ENCODE measurements at regions not wholly inside any gene's neighbourhood (a gene's known extent, or its start where the extent isn't known, plus 50 kb on each side); places are given as distances from the start of the nearest gene placed in this dataset.

GRCh38 chr13:106001443-106001842, 534.0 kb downstream of the EFNB2 start:
- Histone ChIP-seq H4K20me1 (ENCODE audit: insufficient read depth) (no peaks in the 10 kb centered on the region), H3K36me3 (ENCODE audit: insufficient read depth) (no peaks in the 10 kb centered on the region), H3K27me3 (ENCODE audit: insufficient read depth, low read depth) (no peaks in the 10 kb centered on the region), H3K4me2 (no peak overlapping the region), H3K4me3 (IDR thresholded peaks at IDR 0.05; ENCODE audit: insufficient read depth, low read depth, low read length) (no peak overlapping the region), H2AFZ (ENCODE audit: low read depth) (no peak overlapping the region), H3K4me1 (ENCODE audit: low read depth, poor library complexity, severe bottlenecking) (no peaks in the 10 kb centered on the region), H3K27ac (no peak overlapping the region), H3K9ac (no peak overlapping the region), H3K79me2 (ENCODE audit: insufficient read depth, low read depth) (no peaks in the 10 kb centered on the region)
- no peak for TF ChIP-seq CTCF (conservative IDR thresholded peaks at IDR 0.05; ENCODE audit: low read depth, low read length)

GRCh38 chr13:105997581-105998550, 537.6 kb downstream of the EFNB2 start:
- no peak overlapping the region for H3K4me2 ChIP-seq
- no peaks in the 10 kb centered on the region for H3K4me1 ChIP-seq (ENCODE audit: low read depth, poor library complexity, severe bottlenecking)
- no peak overlapping the region for H2AFZ ChIP-seq (ENCODE audit: low read depth)
- no peaks in the 10 kb centered on the region for H3K27me3 ChIP-seq (ENCODE audit: insufficient read depth, low read depth)
- no peak overlapping the region for H3K9ac ChIP-seq
- no peak for TF ChIP-seq CTCF (conservative IDR thresholded peaks at IDR 0.05; ENCODE audit: low read depth, low read length)
- H3K36me3 ChIP-seq (ENCODE audit: insufficient read depth) = no peaks in the 10 kb centered on the region
- no peaks in the 10 kb centered on the region for H3K79me2 ChIP-seq (ENCODE audit: insufficient read depth, low read depth)
- H4K20me1 ChIP-seq (ENCODE audit: insufficient read depth) = no peaks in the 10 kb centered on the region
- no peak overlapping the region for H3K27ac ChIP-seq
- no peak overlapping the region for H3K4me3 ChIP-seq (IDR thresholded peaks at IDR 0.05; ENCODE audit: insufficient read depth, low read depth, low read length)

- H3K79me2 ChIP-seq (ENCODE audit: insufficient read depth, low read depth) = no peaks in the 10 kb centered on the region
- H3K4me1 ChIP-seq (ENCODE audit: low read depth, poor library complexity, severe bottlenecking) = no peaks in the 10 kb centered on the region
- no peaks in the 10 kb centered on the region for H4K20me1 ChIP-seq (ENCODE audit: insufficient read depth)
- H2AFZ ChIP-seq (ENCODE audit: low read depth) = no peak overlapping the region
- TF ChIP-seq CTCF (conservative IDR thresholded peaks at IDR 0.05; ENCODE audit: low read depth, low read length) = no peak
- H3K27me3 ChIP-seq (ENCODE audit: insufficient read depth, low read depth) = no peaks in the 10 kb centered on the region
- no peaks in the 10 kb centered on the region for H3K36me3 ChIP-seq (ENCODE audit: insufficient read depth)
- H3K4me2 ChIP-seq = no peak overlapping the region
- H3K9ac ChIP-seq = no peak overlapping the region
- no peak overlapping the region for H3K27ac ChIP-seq
- no peak overlapping the region for H3K4me3 ChIP-seq (IDR thresholded peaks at IDR 0.05; ENCODE audit: insufficient read depth, low read depth, low read length)
Observed at GRCh38 chr13:105996391-105997025, 539.0 kb downstream of the EFNB2 start.

- H3K27me3 ChIP-seq (ENCODE audit: insufficient read depth, low read depth) = no peaks in the 10 kb centered on the region
- no peaks in the 10 kb centered on the region for H4K20me1 ChIP-seq (ENCODE audit: insufficient read depth)
- H3K4me3 ChIP-seq (IDR thresholded peaks at IDR 0.05; ENCODE audit: insufficient read depth, low read depth, low read length) = no peak overlapping the region
- no peak for TF ChIP-seq CTCF (conservative IDR thresholded peaks at IDR 0.05; ENCODE audit: low read depth, low read length)
- no peaks in the 10 kb centered on the region for H3K4me1 ChIP-seq (ENCODE audit: low read depth, poor library complexity, severe bottlenecking)
- no peak overlapping the region for H3K4me2 ChIP-seq
- H2AFZ ChIP-seq (ENCODE audit: low read depth) = no peak overlapping the region
- H3K79me2 ChIP-seq (ENCODE audit: insufficient read depth, low read depth) = no peaks in the 10 kb centered on the region
- H3K36me3 ChIP-seq (ENCODE audit: insufficient read depth) = no peaks in the 10 kb centered on the region
- H3K27ac ChIP-seq = no peak overlapping the region
- no peak overlapping the region for H3K9ac ChIP-seq
Observed at GRCh38 chr13:105994340-105994739, 541.1 kb downstream of the EFNB2 start.

Measured in KMS-11 (cell line).